Spleen (tissue), 7 donors: ENCODE measurements at regions not wholly inside any gene's neighbourhood (a gene's known extent, or its start where the extent isn't known, plus 50 kb on each side); places are given as distances from the start of the nearest gene placed in this dataset.

Experiments used
- POLR2A ChIP-seq, 3 donors: fragments of 450-650 bp; IDR thresholded peaks; one replicate each; pipeline ENCODE4 v1.5.1; 2017; ENCODE audit warnings: antibody characterized with exemption in 3 of 3, mild to moderate bottlenecking in 1 of 3
- POLR2AphosphoS5 ChIP-seq, 3 donors: sonication (generic); formaldehyde crosslinking; IDR thresholded peaks; one replicate each; pipeline ENCODE4 v1.5.1; 2017; ENCODE audit warnings: antibody characterized with exemption in 3 of 3
- TF ChIP-seq, protein P1 (sequence below), 11 experiments: fragments of 200-600 bp in 7 of 11; fragments of 450-650 bp in 4 of 11; sonication (generic) in 4 of 11; IDR thresholded peaks in 8 of 11; conservative IDR thresholded peaks in 3 of 11; 1 replicate in 7 of 11; 2 replicates in 4 of 11; pipeline versions ENCODE4 v1.4.0 to v1.8.0; 2016 to 2021; ENCODE audit warnings: antibody characterized with exemption in 11 of 11, inconsistent platforms in 4 of 11, mild to moderate bottlenecking in 1 of 11
- donor health status: DM: no; HTN: no; CAD: no; lungs with moderate emphysema.
- donor health status: DM: no; HTN: no; CAD: no.
- donor health status: DM: no; HTN: no; CAD: no.

DNA sequence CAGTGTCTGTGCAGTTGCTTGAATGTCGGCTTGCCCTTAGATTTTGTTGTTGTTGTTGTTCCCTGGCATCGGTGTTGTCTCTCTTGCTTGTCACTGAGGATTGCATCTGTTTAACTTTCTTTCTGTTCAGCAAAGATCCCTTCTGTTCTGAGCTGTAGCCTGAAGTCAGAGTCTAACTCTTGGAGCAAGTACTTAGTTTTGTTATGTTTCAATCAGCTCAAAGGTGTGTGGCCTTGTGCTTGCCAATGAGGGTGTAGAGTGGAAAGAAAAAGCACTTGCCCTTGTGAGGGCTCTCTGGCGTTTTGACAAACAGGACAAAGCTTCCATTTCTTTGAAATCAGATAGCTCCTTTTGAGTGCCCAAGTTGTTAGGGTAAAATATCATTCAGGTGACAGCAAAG lies 757.1 kb upstream of the CDH7 start:
- TF ChIP-seq POLR2A (IDR thresholded peaks at IDR 0.05) (no peak), POLR2AphosphoS5 (IDR thresholded peaks at IDR 0.05) (no peak)
- TF ChIP-seq, protein P1, sequence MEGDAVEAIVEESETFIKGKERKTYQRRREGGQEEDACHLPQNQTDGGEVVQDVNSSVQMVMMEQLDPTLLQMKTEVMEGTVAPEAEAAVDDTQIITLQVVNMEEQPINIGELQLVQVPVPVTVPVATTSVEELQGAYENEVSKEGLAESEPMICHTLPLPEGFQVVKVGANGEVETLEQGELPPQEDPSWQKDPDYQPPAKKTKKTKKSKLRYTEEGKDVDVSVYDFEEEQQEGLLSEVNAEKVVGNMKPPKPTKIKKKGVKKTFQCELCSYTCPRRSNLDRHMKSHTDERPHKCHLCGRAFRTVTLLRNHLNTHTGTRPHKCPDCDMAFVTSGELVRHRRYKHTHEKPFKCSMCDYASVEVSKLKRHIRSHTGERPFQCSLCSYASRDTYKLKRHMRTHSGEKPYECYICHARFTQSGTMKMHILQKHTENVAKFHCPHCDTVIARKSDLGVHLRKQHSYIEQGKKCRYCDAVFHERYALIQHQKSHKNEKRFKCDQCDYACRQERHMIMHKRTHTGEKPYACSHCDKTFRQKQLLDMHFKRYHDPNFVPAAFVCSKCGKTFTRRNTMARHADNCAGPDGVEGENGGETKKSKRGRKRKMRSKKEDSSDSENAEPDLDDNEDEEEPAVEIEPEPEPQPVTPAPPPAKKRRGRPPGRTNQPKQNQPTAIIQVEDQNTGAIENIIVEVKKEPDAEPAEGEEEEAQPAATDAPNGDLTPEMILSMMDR (IDR thresholded peaks at IDR 0.05 in 8 of 11, conservative IDR thresholded peaks at IDR 0.05 in 3 of 11), result no peak
